ENCODE measurements at regions not wholly inside any gene's neighbourhood (a gene's known extent, or its start where the extent isn't known, plus 50 kb on each side); places are given as distances from the start of the nearest gene placed in this dataset.

GRCh38 chr6:113755449-113756289 is 101.5 kb upstream of the MARCKS start:
- TF ChIP-seq TAF1 (IDR thresholded peaks at IDR 0.05; ENCODE audit: borderline replicate concordance, insufficient read depth, low read length): no peak
- no peak for TF ChIP-seq SIN3A (IDR thresholded peaks at IDR 0.05; ENCODE audit: borderline replicate concordance, insufficient read depth, low read length)
- TF ChIP-seq POLR2AphosphoS5 (IDR thresholded peaks at IDR 0.05; ENCODE audit: low read depth, low read length): no peak
- no peak for TF ChIP-seq FOXP2 (optimal IDR thresholded peaks at IDR 0.05; ENCODE audit: borderline replicate concordance, extremely low read depth, extremely low read length, insufficient read depth)
- no peak for TF ChIP-seq REST (IDR thresholded peaks at IDR 0.05; ENCODE audit: insufficient read depth in 1 of 2, low read depth in 2 of 2, low read length in 2 of 2)

- TF ChIP-seq TAF1 (IDR thresholded peaks at IDR 0.05; ENCODE audit: borderline replicate concordance, insufficient read depth, low read length) (no peak), FOXP2 (optimal IDR thresholded peaks at IDR 0.05; ENCODE audit: borderline replicate concordance, extremely low read depth, extremely low read length, insufficient read depth) (no peak), SIN3A (IDR thresholded peaks at IDR 0.05; ENCODE audit: borderline replicate concordance, insufficient read depth, low read length) (no peak), REST (IDR thresholded peaks at IDR 0.05; ENCODE audit: insufficient read depth in 1 of 2, low read depth in 2 of 2, low read length in 2 of 2) (no peak), POLR2AphosphoS5 (IDR thresholded peaks at IDR 0.05; ENCODE audit: low read depth, low read length) (no peak)
Measured at GRCh38 chr6:113756290-113756665, 100.9 kb upstream of the MARCKS start.

GRCh38 chr6:113758214-113758613 is 98.9 kb upstream of the MARCKS start:
- TF ChIP-seq POLR2AphosphoS5 (IDR thresholded peaks at IDR 0.05; ENCODE audit: low read depth, low read length) (no peak), TAF1 (IDR thresholded peaks at IDR 0.05; ENCODE audit: borderline replicate concordance, insufficient read depth, low read length) (no peak), SIN3A (IDR thresholded peaks at IDR 0.05; ENCODE audit: borderline replicate concordance, insufficient read depth, low read length) (no peak), FOXP2 (optimal IDR thresholded peaks at IDR 0.05; ENCODE audit: borderline replicate concordance, extremely low read depth, extremely low read length, insufficient read depth) (no peak), REST (IDR thresholded peaks at IDR 0.05; ENCODE audit: insufficient read depth in 1 of 2, low read depth in 2 of 2, low read length in 2 of 2) (no peak)

- TF ChIP-seq TAF1 (IDR thresholded peaks at IDR 0.05; ENCODE audit: borderline replicate concordance, insufficient read depth, low read length): no peak
- TF ChIP-seq REST (IDR thresholded peaks at IDR 0.05; ENCODE audit: insufficient read depth in 1 of 2, low read depth in 2 of 2, low read length in 2 of 2): no peak
- TF ChIP-seq POLR2AphosphoS5 (IDR thresholded peaks at IDR 0.05; ENCODE audit: low read depth, low read length): no peak
- no peak for TF ChIP-seq SIN3A (IDR thresholded peaks at IDR 0.05; ENCODE audit: borderline replicate concordance, insufficient read depth, low read length)
- no peak for TF ChIP-seq FOXP2 (optimal IDR thresholded peaks at IDR 0.05; ENCODE audit: borderline replicate concordance, extremely low read depth, extremely low read length, insufficient read depth)
Measured at GRCh38 chr6:113758826-113759574, 98.1 kb upstream of the MARCKS start.
